Endothelial cell of umbilical vein (primary cell): ENCODE measurements at regions not wholly inside any gene's neighbourhood (a gene's known extent, or its start where the extent isn't known, plus 50 kb on each side); places are given as distances from the start of the nearest gene placed in this dataset.

Experiments used
- EZH2 ChIP-seq: IDR thresholded peaks from 2 replicates; pipeline ENCODE4 v1.6.1; 2012; ENCODE audit warnings: borderline replicate concordance, low read depth, mild to moderate bottlenecking, moderate library complexity, low read length, inconsistent platforms; ENCODE audit not compliant: severe bottlenecking
- TF ChIP-seq, protein P1 (sequence below), 2 donors: IDR thresholded peaks; 1 replicate in 1 of 2; 2 replicates in 1 of 2; pipeline ENCODE4 v1.5.1; 2011; ENCODE audit warnings: low read length in 2 of 2, mild to moderate bottlenecking in 2 of 2, moderate library complexity in 2 of 2, control low read depth in 1 of 2, inconsistent platforms in 1 of 2, low read depth in 1 of 2; ENCODE audit not compliant: insufficient read depth in 1 of 2; ENCODE audit errors: extremely low read depth in 1 of 2

GRCh38 chr2:19763731-19764130 lies 138.1 kb downstream of the TTC32 start:
- TF ChIP-seq, protein P1, sequence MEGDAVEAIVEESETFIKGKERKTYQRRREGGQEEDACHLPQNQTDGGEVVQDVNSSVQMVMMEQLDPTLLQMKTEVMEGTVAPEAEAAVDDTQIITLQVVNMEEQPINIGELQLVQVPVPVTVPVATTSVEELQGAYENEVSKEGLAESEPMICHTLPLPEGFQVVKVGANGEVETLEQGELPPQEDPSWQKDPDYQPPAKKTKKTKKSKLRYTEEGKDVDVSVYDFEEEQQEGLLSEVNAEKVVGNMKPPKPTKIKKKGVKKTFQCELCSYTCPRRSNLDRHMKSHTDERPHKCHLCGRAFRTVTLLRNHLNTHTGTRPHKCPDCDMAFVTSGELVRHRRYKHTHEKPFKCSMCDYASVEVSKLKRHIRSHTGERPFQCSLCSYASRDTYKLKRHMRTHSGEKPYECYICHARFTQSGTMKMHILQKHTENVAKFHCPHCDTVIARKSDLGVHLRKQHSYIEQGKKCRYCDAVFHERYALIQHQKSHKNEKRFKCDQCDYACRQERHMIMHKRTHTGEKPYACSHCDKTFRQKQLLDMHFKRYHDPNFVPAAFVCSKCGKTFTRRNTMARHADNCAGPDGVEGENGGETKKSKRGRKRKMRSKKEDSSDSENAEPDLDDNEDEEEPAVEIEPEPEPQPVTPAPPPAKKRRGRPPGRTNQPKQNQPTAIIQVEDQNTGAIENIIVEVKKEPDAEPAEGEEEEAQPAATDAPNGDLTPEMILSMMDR (IDR thresholded peaks at IDR 0.05; ENCODE audit: extremely low read depth in 1 of 2, insufficient read depth in 1 of 2, low read depth in 1 of 2, low read length in 2 of 2) = no peak
- TF ChIP-seq EZH2 = no peak
